Astrocyte (in vitro differentiated cells and primary cell): ENCODE measurements at regions not wholly inside any gene's neighbourhood (a gene's known extent, or its start where the extent isn't known, plus 50 kb on each side); places are given as distances from the start of the nearest gene placed in this dataset.

Experiments
- DNase-seq: peaks from one replicate; pipeline ENCODE4 v3.0.0-alpha.2; 2010; ENCODE audit warnings: low read depth
- FAIRE-seq: peaks from 2 replicates; lab custom pipeline; 2011; peaks lifted over from hg19 to GRCh38; lab: Jason Lieb, UNC
- H2AFZ ChIP-seq: 2 replicates; pipeline ENCODE4 v1.6.0; 2012; ENCODE audit warnings: low read depth, low read length, inconsistent platforms
- H3K27ac ChIP-seq: 2 replicates; pipeline ENCODE4 v1.5.1; 2011; ENCODE audit warnings: low read depth, low read length, inconsistent platforms
- H3K27me3 ChIP-seq: 2 replicates; pipeline ENCODE4 v1.6.0; 2011; ENCODE audit warnings: low read length, inconsistent platforms; ENCODE audit not compliant: insufficient read depth
- H3K36me3 ChIP-seq: 2 replicates; pipeline ENCODE4 v1.5.1; 2011; ENCODE audit warnings: low read length, inconsistent platforms; ENCODE audit not compliant: insufficient read depth
- H3K4me1 ChIP-seq: 2 replicates; pipeline ENCODE4 v1.5.1; 2011; ENCODE audit warnings: low read length, inconsistent platforms; ENCODE audit not compliant: insufficient read depth
- H3K4me2 ChIP-seq: 2 replicates; pipeline ENCODE4 v1.6.0; 2012; ENCODE audit warnings: low read length, inconsistent platforms
- H3K4me3 ChIP-seq: 2 replicates; pipeline ENCODE4 v1.5.1; 2011; ENCODE audit warnings: low read depth, mild to moderate bottlenecking, low read length, inconsistent platforms; ENCODE audit not compliant: insufficient read depth
- H3K79me2 ChIP-seq: 2 replicates; pipeline ENCODE4 v1.6.0; 2012; ENCODE audit warnings: mild to moderate bottlenecking, low read length, inconsistent platforms; ENCODE audit not compliant: insufficient read depth
- H3K9ac ChIP-seq: 2 replicates; pipeline ENCODE4 v1.6.0; 2012; ENCODE audit warnings: mild to moderate bottlenecking, low read length, inconsistent platforms
- H3K9me3 ChIP-seq: 2 replicates; pipeline ENCODE4 v1.5.1; 2012; ENCODE audit warnings: low read depth, mild to moderate bottlenecking, low read length, inconsistent platforms; ENCODE audit not compliant: insufficient read depth
- H4K20me1 ChIP-seq: 2 replicates; pipeline ENCODE4 v1.6.0; 2012; ENCODE audit warnings: low read length, inconsistent platforms; ENCODE audit not compliant: insufficient read depth
- H3K27ac Mint-ChIP-seq: one replicate; pipeline ENCODE4 v1.8.0; 2021; ENCODE audit warnings: mild to moderate bottlenecking, mixed read lengths; ENCODE audit not compliant: unreplicated experiment
- H3K27me3 Mint-ChIP-seq: one replicate; pipeline ENCODE4 v1.8.0; 2021; ENCODE audit warnings: low read depth, mixed read lengths; ENCODE audit not compliant: unreplicated experiment
- H3K36me3 Mint-ChIP-seq: one replicate; pipeline ENCODE4 v1.8.0; 2021; ENCODE audit warnings: low read depth, mixed read lengths; ENCODE audit not compliant: unreplicated experiment
- H3K4me1 Mint-ChIP-seq: one replicate; pipeline ENCODE4 v1.8.0; 2021; ENCODE audit warnings: low read depth, mixed read lengths; ENCODE audit not compliant: unreplicated experiment
- H3K4me3 Mint-ChIP-seq: one replicate; pipeline ENCODE4 v1.8.0; 2021; ENCODE audit warnings: mild to moderate bottlenecking, moderate library complexity, mixed read lengths; ENCODE audit not compliant: unreplicated experiment
- H3K9me3 Mint-ChIP-seq: one replicate; pipeline ENCODE4 v1.8.0; 2021; ENCODE audit warnings: mild to moderate bottlenecking, mixed read lengths; ENCODE audit not compliant: unreplicated experiment
- CTCF ChIP-seq: IDR thresholded peaks from 2 replicates; pipeline ENCODE4 v1.5.1; 2011; ENCODE audit warnings: low read depth, mild to moderate bottlenecking, inconsistent platforms, low read length, moderate library complexity; ENCODE audit not compliant: insufficient read depth
- EZH2 ChIP-seq: IDR thresholded peaks from 2 replicates; pipeline ENCODE4 v1.6.1; 2012; ENCODE audit warnings: mild to moderate bottlenecking, low read length, inconsistent platforms; ENCODE audit not compliant: insufficient read depth

GRCh38 chr5:135210286-135211055 lies 176.4 kb upstream of the PITX1 start:
- Mint-ChIP-seq H3K4me3 (peak overlapping the region; percentile 57), H3K27me3 (peaks cover 17% of the 10 kb centered on the region), H3K9me3 (peaks cover 2% of the 10 kb centered on the region), H3K27ac (no peak overlapping the region), H3K4me1 (peaks cover 13% of the 10 kb centered on the region), H3K36me3 (peaks cover 3% of the 10 kb centered on the region)
- TF ChIP-seq EZH2 (no peak), CTCF (no peak)
- Histone ChIP-seq H3K9ac (no peak overlapping the region), H4K20me1 (no peaks in the 10 kb centered on the region), H3K79me2 (no peaks in the 10 kb centered on the region), H3K27me3 (no peaks in the 10 kb centered on the region), H2AFZ (no peak overlapping the region), H3K9me3 (no peaks in the 10 kb centered on the region), H3K36me3 (no peaks in the 10 kb centered on the region), H3K4me2 (peak overlapping the region; percentile 82), H3K4me1 (peaks cover 34% of the 10 kb centered on the region), H3K27ac (no peak overlapping the region), H3K4me3 (no peak overlapping the region)
- FAIRE-seq = no peak
- peak; percentile 77 for DNase-seq

- Histone ChIP-seq H3K27ac (peak overlapping the region; percentile 89), H4K20me1 (no peaks in the 10 kb centered on the region), H3K4me2 (peak overlapping the region; percentile 82), H3K9me3 (no peaks in the 10 kb centered on the region), H3K4me3 (peak overlapping the region; percentile 17), H2AFZ (peak overlapping the region; percentile 88), H3K79me2 (no peaks in the 10 kb centered on the region), H3K4me1 (peaks cover 34% of the 10 kb centered on the region), H3K36me3 (no peaks in the 10 kb centered on the region), H3K27me3 (no peaks in the 10 kb centered on the region), H3K9ac (peak overlapping the region; percentile 53)
- TF ChIP-seq EZH2 = no peak
- TF ChIP-seq CTCF = peak; percentile 41
- peaks cover 8% of the 10 kb centered on the region for H3K27me3 Mint-ChIP-seq
- H3K9me3 Mint-ChIP-seq = peaks cover 2% of the 10 kb centered on the region
- H3K4me1 Mint-ChIP-seq = peaks cover 13% of the 10 kb centered on the region
- peaks cover 3% of the 10 kb centered on the region for H3K36me3 Mint-ChIP-seq
- H3K27ac Mint-ChIP-seq = peak overlapping the region; percentile 93
- DNase-seq (peak; percentile 95), FAIRE-seq (peak; percentile 95)
- peak overlapping the region; percentile 17 for H3K4me3 Mint-ChIP-seq
These were observed 175.1 kb upstream of the PITX1 start for GRCh38 chr5:135208903-135209721.
